Panc1 (cell line): ENCODE measurements at regions not wholly inside any gene's neighbourhood (a gene's known extent, or its start where the extent isn't known, plus 50 kb on each side); places are given as distances from the start of the nearest gene placed in this dataset.

ENCODE experiments used
- ATAC-seq: fragments of 200-7000 bp; cut with Tn5 transposase; 2 replicates; pipeline ENCODE4 v1.9.1; 2020; ENCODE audit warnings: mild to moderate bottlenecking, moderate library complexity
- BruUV-seq: library from RNA; stranded (reverse); fragments of 400-500 nt; replicated peaks from 2 replicates; lab custom pipeline; 2021; lab: Mats Ljungman, UMichigan
- CTCF ChIA-PET: fragments of 300-600 bp; sonication (Branson Sonifier 250); formaldehyde crosslinking; loops from one replicate; lab custom pipeline; 2022; ENCODE audit warnings: antibody characterized with exemption; lab: Charles Lee
- POLR2A ChIA-PET: fragments of 300-600 bp; sonication (Branson Sonifier 250); formaldehyde crosslinking; loops from one replicate; lab custom pipeline; 2022; ENCODE audit warnings: antibody characterized with exemption; lab: Charles Lee
- DNase-seq: peaks from one replicate; pipeline ENCODE4 v3.0.0-alpha.2; 2010; ENCODE audit warnings: low read depth, low spot score
- H3K27ac ChIP-seq: 2 replicates; pipeline ENCODE4 v1.5.1; 2011; ENCODE audit warnings: mild to moderate bottlenecking, low read length, inconsistent platforms
- H3K27me3 ChIP-seq: fragments of 200-500 bp; sonication (Bioruptor generic); 2 replicates; pipeline ENCODE4 v1.6.0; 2014; ENCODE audit warnings: low read length, inconsistent platforms; ENCODE audit not compliant: control insufficient read depth, insufficient read depth
- H3K36me3 ChIP-seq: fragments of 200-500 bp; sonication (Bioruptor generic); 2 replicates; pipeline ENCODE4 v1.5.1; 2014; ENCODE audit warnings: inconsistent platforms, mild to moderate bottlenecking, low read length, moderate library complexity; ENCODE audit not compliant: control insufficient read depth, insufficient read depth
- H3K4me1 ChIP-seq: 2 replicates; pipeline ENCODE4 v1.5.1; 2011; ENCODE audit warnings: inconsistent platforms, mild to moderate bottlenecking, low read length, moderate library complexity; ENCODE audit not compliant: control insufficient read depth, insufficient read depth
- H3K4me3 ChIP-seq, 2 experiments: 2 replicates each; pipeline ENCODE4 v1.5.1; 2011 to 2012; ENCODE audit warnings: low read depth in 2 of 2, low read length in 2 of 2, mild to moderate bottlenecking in 2 of 2, inconsistent platforms in 1 of 2, moderate library complexity in 1 of 2
- H3K9me3 ChIP-seq: fragments of 200-500 bp; sonication (Bioruptor generic); 2 replicates; pipeline ENCODE4 v1.5.1; 2014; ENCODE audit warnings: low read depth, mild to moderate bottlenecking, inconsistent platforms, low read length, moderate library complexity; ENCODE audit not compliant: control insufficient read depth, insufficient read depth
- POLR2AphosphoS5 ChIP-seq: IDR thresholded peaks from 2 replicates; pipeline ENCODE4 v1.6.1; 2012; ENCODE audit warnings: mild to moderate bottlenecking, low read depth, low read length, moderate library complexity
- REST ChIP-seq, 2 experiments: IDR thresholded peaks; 2 replicates each; pipeline ENCODE4 v1.6.1; 2011 to 2012; ENCODE audit warnings: low read depth in 2 of 2, control low read depth in 1 of 2, low read length in 1 of 2, mild to moderate bottlenecking in 1 of 2, moderate library complexity in 1 of 2; ENCODE audit not compliant: insufficient read depth in 1 of 2
- SIN3A ChIP-seq: IDR thresholded peaks from 2 replicates; pipeline ENCODE4 v1.6.1; 2012; ENCODE audit warnings: low read depth, mild to moderate bottlenecking, low read length, moderate library complexity, borderline replicate concordance; ENCODE audit not compliant: insufficient read depth
- TCF7L2 ChIP-seq: IDR thresholded peaks from 2 replicates; pipeline ENCODE4 v1.6.1; 2011; ENCODE audit warnings: mild to moderate bottlenecking, low read depth, low read length, inconsistent platforms
- in situ Hi-C: cut with HindIII; loops from 2 replicates; pipeline ENCODE4 v1.10.0; 2016; ENCODE audit warnings: low sequenced_read_pairs, low pct_unique_long_range_greater_than_20kb
- intact Hi-C: fragments of 100-400 bp; cut with micrococcal nuclease; formaldehyde crosslinking; loops from one replicate; pipeline ENCODE4 v1.10.0; 2022; ENCODE audit not compliant: unreplicated experiment
- TF ChIP-seq, protein P1 (sequence below): fragments of 450-650 bp; IDR thresholded peaks from 2 replicates; pipeline ENCODE4 v1.5.1; 2017; ENCODE audit warnings: mild to moderate bottlenecking

- intact Hi-C loops: no loop called here
- no peaks in the 10 kb centered on the region for H3K36me3 ChIP-seq
- no peak overlapping the region for H3K27ac ChIP-seq
- in situ Hi-C loops: no loop called here
- ATAC-seq (no peak), DNase-seq (no peak)
- ChIA-PET CTCF (interaction anchor here (0.7 kb wide), 1 partner anchor 14 kb away, joined by 3 read pairs; no protein-coding TSS in a partner anchor), POLR2A (no interaction called here)
- no TSS peak for BruUV-seq
- H3K27me3 ChIP-seq: no peaks in the 10 kb centered on the region
- no peak for TF ChIP-seq SIN3A
- no peak for TF ChIP-seq TCF7L2
- TF ChIP-seq POLR2AphosphoS5: no peak
- no peak for TF ChIP-seq REST (IDR thresholded peaks at IDR 0.05; ENCODE audit: insufficient read depth in 1 of 2, low read depth in 2 of 2, low read length in 1 of 2)
- TF ChIP-seq, protein P1, sequence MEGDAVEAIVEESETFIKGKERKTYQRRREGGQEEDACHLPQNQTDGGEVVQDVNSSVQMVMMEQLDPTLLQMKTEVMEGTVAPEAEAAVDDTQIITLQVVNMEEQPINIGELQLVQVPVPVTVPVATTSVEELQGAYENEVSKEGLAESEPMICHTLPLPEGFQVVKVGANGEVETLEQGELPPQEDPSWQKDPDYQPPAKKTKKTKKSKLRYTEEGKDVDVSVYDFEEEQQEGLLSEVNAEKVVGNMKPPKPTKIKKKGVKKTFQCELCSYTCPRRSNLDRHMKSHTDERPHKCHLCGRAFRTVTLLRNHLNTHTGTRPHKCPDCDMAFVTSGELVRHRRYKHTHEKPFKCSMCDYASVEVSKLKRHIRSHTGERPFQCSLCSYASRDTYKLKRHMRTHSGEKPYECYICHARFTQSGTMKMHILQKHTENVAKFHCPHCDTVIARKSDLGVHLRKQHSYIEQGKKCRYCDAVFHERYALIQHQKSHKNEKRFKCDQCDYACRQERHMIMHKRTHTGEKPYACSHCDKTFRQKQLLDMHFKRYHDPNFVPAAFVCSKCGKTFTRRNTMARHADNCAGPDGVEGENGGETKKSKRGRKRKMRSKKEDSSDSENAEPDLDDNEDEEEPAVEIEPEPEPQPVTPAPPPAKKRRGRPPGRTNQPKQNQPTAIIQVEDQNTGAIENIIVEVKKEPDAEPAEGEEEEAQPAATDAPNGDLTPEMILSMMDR: no peak
- H3K4me1 ChIP-seq: no peaks in the 10 kb centered on the region
- H3K9me3 ChIP-seq: no peaks in the 10 kb centered on the region
- H3K4me3 ChIP-seq: no peak overlapping the region
Observed at GRCh38 chr1:188420177-188420576, 1591.4 kb downstream of the PLA2G4A start.

GRCh38 chr1:188423073-188423472 is 1594.3 kb downstream of the PLA2G4A start:
- no peak for ATAC-seq
- Histone ChIP-seq H3K4me3 (no peak overlapping the region), H3K9me3 (no peaks in the 10 kb centered on the region), H3K27ac (no peak overlapping the region), H3K36me3 (no peaks in the 10 kb centered on the region), H3K4me1 (no peaks in the 10 kb centered on the region), H3K27me3 (no peaks in the 10 kb centered on the region)
- in situ Hi-C loops: no loop called here
- CTCF ChIA-PET: no interaction called here
- POLR2A ChIA-PET: no interaction called here
- TF ChIP-seq SIN3A (no peak), POLR2AphosphoS5 (no peak), REST (IDR thresholded peaks at IDR 0.05; ENCODE audit: insufficient read depth in 1 of 2, low read depth in 2 of 2, low read length in 1 of 2) (no peak), TCF7L2 (no peak)
- TF ChIP-seq, protein P1: no peak
- no TSS peak for BruUV-seq
- intact Hi-C loops: no loop called here
- DNase-seq: no peak
